ENCODE measurements at regions not wholly inside any gene's neighbourhood (a gene's known extent, or its start where the extent isn't known, plus 50 kb on each side); places are given as distances from the start of the nearest gene placed in this dataset.

DNA sequence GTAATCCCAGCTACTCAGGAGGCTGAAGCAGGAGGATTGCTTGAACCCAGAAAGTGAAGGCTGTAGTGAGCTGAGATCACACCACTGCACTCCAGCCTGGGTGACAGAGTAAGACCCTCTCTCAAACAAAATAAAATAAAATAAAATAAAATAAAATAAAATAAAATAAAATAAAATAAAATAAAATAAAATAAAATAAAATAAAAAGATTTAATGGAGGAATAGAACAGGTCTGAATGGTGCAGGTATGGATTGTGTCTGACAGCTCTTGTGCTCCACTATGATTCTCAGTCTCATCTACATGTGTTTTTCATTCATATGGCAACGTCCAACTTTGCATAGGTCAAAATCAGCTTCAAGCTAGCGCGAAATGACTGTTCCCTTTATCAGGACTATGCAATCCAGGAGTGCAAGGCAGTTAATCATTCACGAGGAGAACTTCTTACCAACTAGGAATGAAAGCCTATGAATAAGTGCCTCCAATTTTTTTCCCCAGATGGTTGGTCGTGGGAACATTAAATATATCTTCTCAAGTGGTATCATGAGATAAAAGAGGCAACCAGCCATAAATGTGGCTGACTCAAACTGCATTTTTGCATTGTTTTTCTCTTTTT lies 1392.3 kb upstream of the CDH9 start:
- no peaks in the 10 kb centered on the region for H3K27me3 ChIP-seq (ENCODE audit: insufficient read depth, low read length)
- Mint-ChIP-seq H3K4me1 (no peaks in the 10 kb centered on the region), H3K27ac (no peak overlapping the region), H3K27me3 (ENCODE audit: low read depth) (no peaks in the 10 kb centered on the region), H3K36me3 (ENCODE audit: insufficient read depth in 1 of 3, low read depth in 3 of 3) (peaks cover 9 to 17% (median 11%) of the 10 kb centered on the region in 3 experiments; a peak in 6 of 7 replicates), H3K4me3 (no peak overlapping the region), H3K9me3 (peaks cover 13 to 18% of the 10 kb centered on the region in 2 experiments)
- H2BK120ac ChIP-seq (ENCODE audit: low read depth, low read length, poor library complexity, severe bottlenecking) = no peak overlapping the region
- H3K4me2 ChIP-seq (ENCODE audit: insufficient read depth, insufficient read length, low read length) = no peak overlapping the region
- H3T11ph ChIP-seq (ENCODE audit: low read length) = no peak overlapping the region
- no peak overlapping the region for H2BK20ac ChIP-seq (ENCODE audit: low read depth, low read length, poor library complexity, severe bottlenecking)
- no peaks in the 10 kb centered on the region for H3K4me1 ChIP-seq (ENCODE audit: insufficient read depth, low read length)
- H2BK15ac ChIP-seq (ENCODE audit: low read depth, low read length) = no peak overlapping the region
- H4K20me1 ChIP-seq (ENCODE audit: control insufficient read depth, insufficient read depth, insufficient read length) = no peaks in the 10 kb centered on the region
- no peak overlapping the region for H3K18ac ChIP-seq (ENCODE audit: insufficient read length, low read depth, low read length)
- no peaks in the 10 kb centered on the region for H3K23me2 ChIP-seq (ENCODE audit: insufficient read length, low read depth, low read length, poor library complexity, severe bottlenecking)
- H2AK5ac ChIP-seq (ENCODE audit: insufficient read length, low read length) = no peak overlapping the region
- H3K4ac ChIP-seq (ENCODE audit: low read depth, low read length) = no peak overlapping the region
- no peak overlapping the region for H4K5ac ChIP-seq (ENCODE audit: insufficient read length, low read depth, low read length)
- H2AFZ ChIP-seq (ENCODE audit: low read length) = no peak overlapping the region
- no peak overlapping the region for H3K56ac ChIP-seq (ENCODE audit: insufficient read length, low read depth, low read length)
- no CpG with 5 or more reads among the region's 5 CpGs for WGBS (ENCODE audit: extremely low coverage, insufficient read length, low lambda C conversion rate)
- no peaks in the 10 kb centered on the region for H3K79me1 ChIP-seq (ENCODE audit: insufficient read depth, low read depth, low read length, poor library complexity, severe bottlenecking)
- H4K8ac ChIP-seq (replicated peaks; ENCODE audit: insufficient read length, low read depth, low read length) = no peak overlapping the region
- H3K9ac ChIP-seq (ENCODE audit: extremely low read depth, insufficient read length, low read length) = no peak overlapping the region
- H3K23ac ChIP-seq (ENCODE audit: insufficient read length, low read depth, low read length) = no peak overlapping the region
- no peak overlapping the region for H3K27ac ChIP-seq (ENCODE audit: insufficient read length, low read depth, low read length)
- no peaks in the 10 kb centered on the region for H3K9me3 ChIP-seq (ENCODE audit: control insufficient read depth, low read depth, low read length)
- no peak overlapping the region for H2BK12ac ChIP-seq (ENCODE audit: insufficient read length, low read depth, low read length)
- no peak overlapping the region for H2BK5ac ChIP-seq (ENCODE audit: insufficient read length, low read length)
- DNase-seq = no peak
- H3K14ac ChIP-seq (ENCODE audit: insufficient read depth, low read length) = no peak overlapping the region
- H4K91ac ChIP-seq (ENCODE audit: insufficient read length, low read depth, low read length) = no peak overlapping the region
- TF ChIP-seq, protein P1, sequence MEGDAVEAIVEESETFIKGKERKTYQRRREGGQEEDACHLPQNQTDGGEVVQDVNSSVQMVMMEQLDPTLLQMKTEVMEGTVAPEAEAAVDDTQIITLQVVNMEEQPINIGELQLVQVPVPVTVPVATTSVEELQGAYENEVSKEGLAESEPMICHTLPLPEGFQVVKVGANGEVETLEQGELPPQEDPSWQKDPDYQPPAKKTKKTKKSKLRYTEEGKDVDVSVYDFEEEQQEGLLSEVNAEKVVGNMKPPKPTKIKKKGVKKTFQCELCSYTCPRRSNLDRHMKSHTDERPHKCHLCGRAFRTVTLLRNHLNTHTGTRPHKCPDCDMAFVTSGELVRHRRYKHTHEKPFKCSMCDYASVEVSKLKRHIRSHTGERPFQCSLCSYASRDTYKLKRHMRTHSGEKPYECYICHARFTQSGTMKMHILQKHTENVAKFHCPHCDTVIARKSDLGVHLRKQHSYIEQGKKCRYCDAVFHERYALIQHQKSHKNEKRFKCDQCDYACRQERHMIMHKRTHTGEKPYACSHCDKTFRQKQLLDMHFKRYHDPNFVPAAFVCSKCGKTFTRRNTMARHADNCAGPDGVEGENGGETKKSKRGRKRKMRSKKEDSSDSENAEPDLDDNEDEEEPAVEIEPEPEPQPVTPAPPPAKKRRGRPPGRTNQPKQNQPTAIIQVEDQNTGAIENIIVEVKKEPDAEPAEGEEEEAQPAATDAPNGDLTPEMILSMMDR (conservative IDR thresholded peaks at IDR 0.05) = no peak
- no peaks in the 10 kb centered on the region for H3K79me2 ChIP-seq (ENCODE audit: insufficient read depth, low read length)

Data from H9 (cell line).